HEK293T (cell line): ENCODE measurements at regions not wholly inside any gene's neighbourhood (a gene's known extent, or its start where the extent isn't known, plus 50 kb on each side); places are given as distances from the start of the nearest gene placed in this dataset.

Source experiments
- BHLHE40 ChIP-seq: fragments of 450-650 bp; IDR thresholded peaks from 2 replicates; pipeline ENCODE4 v1.6.1; 2016; ENCODE audit warnings: mild to moderate bottlenecking, moderate library complexity, borderline replicate concordance
- FOXM1 ChIP-seq: fragments of 450-650 bp; IDR thresholded peaks from 2 replicates; pipeline ENCODE4 v1.6.1; 2017; ENCODE audit warnings: mild to moderate bottlenecking, borderline replicate concordance
- HDGF ChIP-seq: fragments of 450-650 bp; IDR thresholded peaks from 2 replicates; pipeline ENCODE4 v1.6.1; 2017; ENCODE audit warnings: antibody characterized with exemption, borderline replicate concordance
- L3MBTL2 ChIP-seq: fragments of 450-650 bp; conservative IDR thresholded peaks from 2 replicates; pipeline ENCODE4 v1.6.1; 2016; ENCODE audit warnings: mild to moderate bottlenecking
- LEF1 ChIP-seq: fragments of 450-650 bp; IDR thresholded peaks from 2 replicates; pipeline ENCODE4 v1.6.1; 2017; ENCODE audit warnings: mild to moderate bottlenecking, borderline replicate concordance
- NFRKB ChIP-seq: fragments of 450-650 bp; IDR thresholded peaks from 2 replicates; pipeline ENCODE4 v1.6.1; 2016; ENCODE audit warnings: mild to moderate bottlenecking, moderate library complexity
- SP1 ChIP-seq: fragments of 450-650 bp; IDR thresholded peaks from 2 replicates; pipeline ENCODE4 v1.6.1; 2017
- SUZ12 ChIP-seq: fragments of 450-650 bp; IDR thresholded peaks from 2 replicates; pipeline ENCODE4 v1.6.1; 2016; ENCODE audit warnings: mild to moderate bottlenecking
- ZNF384 ChIP-seq: fragments of 450-650 bp; IDR thresholded peaks from 2 replicates; pipeline ENCODE4 v1.6.1; 2016

- TF ChIP-seq HDGF = no peak
- TF ChIP-seq LEF1 = no peak
- TF ChIP-seq BHLHE40 = no peak
- TF ChIP-seq FOXM1 = no peak
- no peak for TF ChIP-seq SP1
- no peak for TF ChIP-seq ZNF384
- TF ChIP-seq SUZ12 = no peak
- TF ChIP-seq L3MBTL2 = no peak
- TF ChIP-seq NFRKB = no peak
Observed at GRCh38 chr12:22967171-22967570, 342.2 kb downstream of the ETNK1 start.
